SH-SY5Y (cell line): ENCODE measurements at regions not wholly inside any gene's neighbourhood (a gene's known extent, or its start where the extent isn't known, plus 50 kb on each side); places are given as distances from the start of the nearest gene placed in this dataset.

Source experiments
- GATA2 ChIP-seq: IDR thresholded peaks from 2 replicates; pipeline ENCODE4 v1.6.1; 2011; ENCODE audit warnings: mild to moderate bottlenecking, low read depth, low read length
- GATA3 ChIP-seq: IDR thresholded peaks from 2 replicates; pipeline ENCODE4 v1.6.1; 2011; ENCODE audit warnings: low read depth, mild to moderate bottlenecking, low read length, moderate library complexity

DNA sequence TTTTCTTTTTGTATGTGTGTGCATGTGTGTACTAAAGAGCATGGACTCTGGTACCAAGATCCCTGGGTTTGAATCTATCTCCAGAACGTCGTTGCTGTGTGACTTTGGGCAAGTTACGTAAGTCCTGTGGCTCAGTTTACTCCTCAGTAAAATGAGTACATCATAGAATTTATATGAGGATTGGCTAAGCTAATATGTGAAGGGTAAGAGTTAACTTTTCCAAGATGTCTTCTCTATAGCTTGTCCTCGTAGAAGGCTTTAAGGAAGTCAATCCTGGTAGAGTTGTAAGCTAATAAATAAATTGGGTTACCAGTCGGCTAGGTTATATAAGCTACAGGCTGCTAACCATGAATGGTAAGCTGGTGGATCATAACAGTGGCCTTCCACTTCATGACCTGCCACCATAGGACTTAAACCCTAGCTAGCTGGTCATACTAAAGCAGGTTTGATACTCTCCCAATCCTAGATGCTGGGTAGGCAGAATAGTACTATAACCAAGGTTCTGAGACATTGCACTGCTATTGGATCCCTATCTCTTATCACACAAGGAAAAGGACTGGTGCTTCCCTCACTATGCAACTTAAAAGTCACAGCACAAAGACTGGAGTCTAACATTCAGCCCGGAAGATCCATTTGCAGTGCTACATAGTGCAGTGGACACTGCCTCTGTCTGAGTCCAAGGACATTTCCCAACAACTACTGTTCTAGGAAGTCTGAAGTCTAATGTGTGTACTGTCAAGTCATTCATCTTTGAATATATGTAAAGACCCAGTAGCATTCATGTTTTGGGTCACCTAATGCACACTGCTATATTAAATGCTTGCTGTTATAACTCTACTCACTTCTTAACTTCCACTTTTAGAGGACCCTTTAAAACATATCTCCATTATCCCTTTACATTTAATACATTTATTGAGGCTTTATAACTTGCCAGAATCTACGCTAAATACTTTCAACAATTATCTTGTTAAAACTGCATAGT lies 156.2 kb downstream of the CRPPA start:
- TF ChIP-seq GATA2 (no peak), GATA3 (no peak)
